ENCODE measurements at regions not wholly inside any gene's neighbourhood (a gene's known extent, or its start where the extent isn't known, plus 50 kb on each side); places are given as distances from the start of the nearest gene placed in this dataset.

- TF ChIP-seq POLR2A (IDR thresholded peaks at IDR 0.05) (no peak), CTCF (IDR thresholded peaks at IDR 0.05) (no peak), POLR2AphosphoS5 (IDR thresholded peaks at IDR 0.05) (no peak)
These were observed 640.2 kb upstream of the CXADR start for GRCh38 chr21:16872616-16873015.

All from prostate gland (tissue), 2 donors.